ENCODE measurements at regions not wholly inside any gene's neighbourhood (a gene's known extent, or its start where the extent isn't known, plus 50 kb on each side); places are given as distances from the start of the nearest gene placed in this dataset.
A peak's percentile ranks its signal among the peaks of the same experiment; 100 is the strongest.

DNA sequence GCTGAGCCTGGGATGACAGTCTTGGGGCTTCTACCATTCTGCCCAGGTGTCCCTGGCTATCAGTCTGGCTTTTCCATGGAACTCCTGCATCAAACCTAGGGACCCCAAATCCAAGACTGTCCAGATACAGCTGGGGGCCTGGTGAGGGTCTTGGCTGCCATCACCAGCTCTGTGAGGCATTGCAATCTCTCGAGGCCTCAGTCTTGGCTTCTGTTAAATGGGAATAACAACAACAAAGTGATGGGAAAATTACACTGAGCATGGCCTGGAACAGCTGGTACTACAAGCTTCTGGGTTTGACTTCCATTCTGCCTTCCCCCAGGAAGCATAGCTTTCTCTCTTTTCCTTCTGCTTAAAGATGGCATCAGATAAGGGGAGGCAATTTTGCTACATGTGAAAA is 50.0 kb upstream of the LCTL start:
- 70 to 94% methylated on average over 1 of the region's 1 CpG for WGBS, 2 donors
- no peak for DNase-seq (ENCODE audit: low spot score in 2 of 2)

DNA sequence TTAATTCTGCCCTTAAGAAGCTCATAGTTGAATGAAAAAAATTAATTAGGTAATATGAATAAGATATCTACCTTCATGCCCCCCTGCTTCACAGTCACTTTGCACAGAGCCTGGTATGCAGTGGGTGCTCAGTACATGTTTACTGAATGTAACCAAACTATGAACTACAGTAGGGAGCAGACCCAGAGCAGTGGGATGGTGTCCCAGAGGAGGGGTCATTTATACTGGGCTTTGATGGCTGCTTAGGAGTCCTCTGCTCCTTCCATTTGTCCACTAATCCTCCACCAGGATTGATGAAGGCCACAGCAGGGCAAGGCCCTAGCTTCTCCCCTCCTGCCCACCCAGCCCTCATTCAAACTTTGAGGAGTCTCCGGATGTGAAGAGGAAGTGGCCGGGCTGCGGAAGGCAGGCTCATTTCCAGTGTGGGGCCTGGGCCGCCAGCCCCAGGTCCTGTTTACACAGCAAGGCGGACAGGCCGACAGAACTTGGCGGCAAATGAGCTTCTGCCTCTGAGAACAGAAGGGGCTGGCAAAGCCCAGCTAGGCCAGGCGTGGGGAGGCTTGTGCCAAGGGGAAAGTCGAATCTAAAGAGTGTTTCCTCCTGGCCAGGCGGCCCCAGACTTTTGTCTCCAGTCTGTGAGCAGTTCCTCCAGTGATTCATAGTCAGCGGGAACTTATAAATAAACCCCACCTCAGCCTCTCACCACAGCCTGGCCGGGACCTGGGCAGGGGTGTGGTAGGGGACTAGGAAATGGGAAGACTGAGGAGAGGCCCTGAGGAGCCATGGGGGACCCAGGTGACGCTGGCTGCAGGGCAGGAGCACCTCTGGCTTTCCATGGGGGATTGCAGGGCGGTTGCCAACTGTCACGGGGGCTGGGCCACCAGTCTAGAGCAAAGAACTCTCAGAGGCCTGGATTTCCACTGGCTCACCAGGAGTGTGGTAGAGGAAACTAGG is 51.6 kb upstream of the LCTL start:
- Histone ChIP-seq H3K27me3 (no peaks in the 10 kb centered on the region), H3K36me3 (no peaks in the 10 kb centered on the region), H3K9me3 (no peaks in the 10 kb centered on the region), H3K27ac (peak overlapping the region in 3 of 4 donors; percentile 41 to 55 (median 51)), H3K4me3 (no peak overlapping the region), H3K4me1 (peaks cover 0 to 46% (median 16%) of the 10 kb centered on the region in 4 donors)
- TF ChIP-seq EP300 (IDR thresholded peaks at IDR 0.05), result peak in 1 of 2 donors; percentile 24
- no peak for TF ChIP-seq POLR2A (IDR thresholded peaks at IDR 0.05)
- TF ChIP-seq, protein P1, sequence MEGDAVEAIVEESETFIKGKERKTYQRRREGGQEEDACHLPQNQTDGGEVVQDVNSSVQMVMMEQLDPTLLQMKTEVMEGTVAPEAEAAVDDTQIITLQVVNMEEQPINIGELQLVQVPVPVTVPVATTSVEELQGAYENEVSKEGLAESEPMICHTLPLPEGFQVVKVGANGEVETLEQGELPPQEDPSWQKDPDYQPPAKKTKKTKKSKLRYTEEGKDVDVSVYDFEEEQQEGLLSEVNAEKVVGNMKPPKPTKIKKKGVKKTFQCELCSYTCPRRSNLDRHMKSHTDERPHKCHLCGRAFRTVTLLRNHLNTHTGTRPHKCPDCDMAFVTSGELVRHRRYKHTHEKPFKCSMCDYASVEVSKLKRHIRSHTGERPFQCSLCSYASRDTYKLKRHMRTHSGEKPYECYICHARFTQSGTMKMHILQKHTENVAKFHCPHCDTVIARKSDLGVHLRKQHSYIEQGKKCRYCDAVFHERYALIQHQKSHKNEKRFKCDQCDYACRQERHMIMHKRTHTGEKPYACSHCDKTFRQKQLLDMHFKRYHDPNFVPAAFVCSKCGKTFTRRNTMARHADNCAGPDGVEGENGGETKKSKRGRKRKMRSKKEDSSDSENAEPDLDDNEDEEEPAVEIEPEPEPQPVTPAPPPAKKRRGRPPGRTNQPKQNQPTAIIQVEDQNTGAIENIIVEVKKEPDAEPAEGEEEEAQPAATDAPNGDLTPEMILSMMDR (IDR thresholded peaks at IDR 0.05), result no peak
- peak in 1 of 2 donors; percentile 16 for DNase-seq (ENCODE audit: low spot score in 2 of 2)
- 71 to 79% methylated on average over 15 of the region's 15 CpGs for WGBS, 2 donors

More for the DNA sequence above, 50.0 kb upstream of the LCTL start:
- H3K4me1 ChIP-seq, result peaks cover 0 to 30% (median 6%) of the 10 kb centered on the region in 4 donors
- no peak for TF ChIP-seq EP300 (IDR thresholded peaks at IDR 0.05)
- no peak for TF ChIP-seq POLR2A (IDR thresholded peaks at IDR 0.05)
- TF ChIP-seq, protein P1 (IDR thresholded peaks at IDR 0.05), result no peak
- no peaks in the 10 kb centered on the region for H3K9me3 ChIP-seq
- no peak overlapping the region for H3K4me3 ChIP-seq
- no peaks in the 10 kb centered on the region for H3K36me3 ChIP-seq
- H3K27ac ChIP-seq, result no peak overlapping the region
- H3K27me3 ChIP-seq, result no peaks in the 10 kb centered on the region

DNA sequence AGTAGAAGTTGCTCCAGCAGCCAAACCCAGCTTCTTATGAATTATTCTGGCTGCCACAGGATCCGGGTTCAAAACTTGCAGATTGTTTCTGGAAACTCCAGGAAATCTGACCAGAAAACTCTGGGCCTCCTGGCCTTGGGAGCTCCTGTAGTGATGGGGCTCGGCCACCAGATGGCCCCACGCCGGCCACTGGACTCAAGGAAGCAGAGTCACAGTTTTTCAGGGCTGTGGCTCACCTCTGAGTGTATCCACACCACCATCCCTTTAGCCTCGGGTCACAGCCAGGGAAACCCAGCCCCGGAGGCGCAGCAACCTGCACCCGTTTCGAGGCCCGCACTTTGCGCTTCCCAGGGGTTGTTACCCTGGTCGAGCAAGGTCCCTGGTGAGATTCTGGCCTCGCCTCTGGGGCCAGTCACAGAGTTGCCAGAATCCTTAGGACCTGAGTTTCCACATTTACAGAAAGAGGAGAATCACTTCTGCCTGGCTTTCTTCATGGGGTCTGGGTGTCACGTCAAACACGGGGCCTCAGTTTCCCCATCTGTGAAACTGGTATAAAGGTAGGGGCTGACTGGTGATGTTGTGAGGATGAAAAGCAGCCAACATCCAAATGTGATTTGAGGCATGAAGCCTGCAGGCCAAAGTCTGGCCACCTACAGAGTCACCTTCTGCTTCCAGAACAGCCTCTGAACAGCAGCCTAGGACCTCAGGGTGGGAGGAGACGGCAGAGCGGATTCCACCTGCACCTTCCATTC is 53.5 kb upstream of the LCTL start:
- Histone ChIP-seq H3K27ac (peak overlapping the region in 2 of 4 donors; percentile 16 to 82), H3K4me3 (no peak overlapping the region), H3K9me3 (no peaks in the 10 kb centered on the region), H3K4me1 (peaks cover 0 to 51% (median 21%) of the 10 kb centered on the region in 4 donors), H3K27me3 (no peaks in the 10 kb centered on the region), H3K36me3 (no peaks in the 10 kb centered on the region)
- 24 to 35% methylated on average over 15 of the region's 17 CpGs for WGBS, 2 donors
- DNase-seq (ENCODE audit: low spot score in 2 of 2), result peak; percentile 68 to 78
- TF ChIP-seq EP300 (IDR thresholded peaks at IDR 0.05), result no peak
- TF ChIP-seq, protein P1 (IDR thresholded peaks at IDR 0.05), result peak; percentile 82 to 94 (median 91)

DNA sequence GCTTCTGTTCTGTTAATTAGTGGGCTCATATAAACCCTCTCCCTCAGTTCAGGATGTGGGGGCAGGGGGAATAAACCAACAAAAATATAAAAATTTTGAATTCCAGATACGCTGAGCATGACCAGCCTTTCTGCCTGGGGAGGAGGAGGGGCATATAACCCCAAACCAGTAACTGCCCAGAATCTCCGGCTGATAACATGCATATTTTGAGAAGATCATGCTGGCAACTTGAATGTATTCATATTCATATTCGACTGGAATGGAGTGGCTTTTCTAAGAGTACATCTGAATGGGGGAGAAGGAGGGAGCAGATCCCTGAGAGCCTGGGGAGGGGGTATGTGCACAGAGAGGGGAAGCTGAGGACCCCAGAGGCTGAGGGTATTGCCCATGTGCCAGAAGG is 54.5 kb upstream of the LCTL start:
- Histone ChIP-seq H3K9me3 (no peaks in the 10 kb centered on the region), H3K27ac (peak overlapping the region in 2 of 4 donors; percentile 76 to 82), H3K36me3 (no peaks in the 10 kb centered on the region), H3K27me3 (no peaks in the 10 kb centered on the region), H3K4me3 (no peak overlapping the region), H3K4me1 (peaks cover 0 to 51% (median 21%) of the 10 kb centered on the region in 4 donors)
- TF ChIP-seq, protein P1 (IDR thresholded peaks at IDR 0.05), result no peak
- TF ChIP-seq POLR2A (IDR thresholded peaks at IDR 0.05) (no peak), EP300 (IDR thresholded peaks at IDR 0.05) (no peak)
- 55 to 64% methylated on average over 3 of the region's 3 CpGs for whole genome bisulfite sequencing, 2 donors
- no peak for DNase-seq (ENCODE audit: low spot score in 2 of 2)
